ENCODE measurements at regions not wholly inside any gene's neighbourhood (a gene's known extent, or its start where the extent isn't known, plus 50 kb on each side); places are given as distances from the start of the nearest gene placed in this dataset.

GRCh38 chr2:74767618-74768017 is 66.3 kb upstream of the HK2 start:
- no peak for TF ChIP-seq SIN3A (IDR thresholded peaks at IDR 0.05; ENCODE audit: borderline replicate concordance, insufficient read depth, low read depth, low read length)
- TF ChIP-seq CTCF (IDR thresholded peaks at IDR 0.05) = no peak
- TF ChIP-seq TCF7L2 (IDR thresholded peaks at IDR 0.05; ENCODE audit: low read depth, low read length) = no peak
- no peak for TF ChIP-seq REST (IDR thresholded peaks at IDR 0.05; ENCODE audit: insufficient read depth in 1 of 2, low read depth in 2 of 2, low read length in 1 of 2)
- TF ChIP-seq POLR2AphosphoS5 (IDR thresholded peaks at IDR 0.05; ENCODE audit: low read depth, low read length) = no peak
- ChIA-PET CTCF (no interaction called here), POLR2A (no interaction called here)
- H3K36me3 ChIP-seq (ENCODE audit: control insufficient read depth, insufficient read depth, low read length) = no peaks in the 10 kb centered on the region
- intact Hi-C loops (cut with micrococcal nuclease; ENCODE audit: unreplicated experiment) (no loop called here), in situ Hi-C loops (cut with HindIII; ENCODE audit: low pct_unique_long_range_greater_than_20kb, low sequenced_read_pairs) (no loop called here)
- H3K27ac ChIP-seq (ENCODE audit: low read length) = no peak overlapping the region
- no peak overlapping the region for H3K4me3 ChIP-seq (ENCODE audit: low read depth in 2 of 2, low read length in 2 of 2)
- no peaks in the 10 kb centered on the region for H3K4me1 ChIP-seq (ENCODE audit: control insufficient read depth, insufficient read depth, low read length)
- no peaks in the 10 kb centered on the region for H3K9me3 ChIP-seq (ENCODE audit: control insufficient read depth, insufficient read depth, low read depth, low read length)
- no TSS peak for BruUV-seq (replicated peaks)
- no peaks in the 10 kb centered on the region for H3K27me3 ChIP-seq (ENCODE audit: control insufficient read depth, insufficient read depth, low read length)
- DNase-seq (ENCODE audit: low read depth, low spot score) = no peak
- no peak for ATAC-seq

- POLR2A ChIA-PET = no interaction called here
Observed at GRCh38 chr2:74768401-74768914, 65.5 kb upstream of the HK2 start.

More at GRCh38 chr2:74768401-74768914, 65.5 kb upstream of the HK2 start:
- intact Hi-C loops (cut with micrococcal nuclease; ENCODE audit: unreplicated experiment) = no loop called here
- BruUV-seq (replicated peaks) = no TSS peak
- in situ Hi-C loops (cut with HindIII; ENCODE audit: low pct_unique_long_range_greater_than_20kb, low sequenced_read_pairs) = no loop called here
- Histone ChIP-seq H3K27me3 (ENCODE audit: control insufficient read depth, insufficient read depth, low read length) (no peaks in the 10 kb centered on the region), H3K9me3 (ENCODE audit: control insufficient read depth, insufficient read depth, low read depth, low read length) (no peaks in the 10 kb centered on the region), H3K4me1 (ENCODE audit: control insufficient read depth, insufficient read depth, low read length) (no peaks in the 10 kb centered on the region), H3K4me3 (ENCODE audit: low read depth in 2 of 2, low read length in 2 of 2) (no peak overlapping the region), H3K36me3 (ENCODE audit: control insufficient read depth, insufficient read depth, low read length) (no peaks in the 10 kb centered on the region), H3K27ac (ENCODE audit: low read length) (no peak overlapping the region)
- TF ChIP-seq REST (IDR thresholded peaks at IDR 0.05; ENCODE audit: insufficient read depth in 1 of 2, low read depth in 2 of 2, low read length in 1 of 2) = no peak
- TF ChIP-seq CTCF (IDR thresholded peaks at IDR 0.05) = no peak
- TF ChIP-seq POLR2AphosphoS5 (IDR thresholded peaks at IDR 0.05; ENCODE audit: low read depth, low read length) = no peak
- no peak for TF ChIP-seq SIN3A (IDR thresholded peaks at IDR 0.05; ENCODE audit: borderline replicate concordance, insufficient read depth, low read depth, low read length)
- no peak for TF ChIP-seq TCF7L2 (IDR thresholded peaks at IDR 0.05; ENCODE audit: low read depth, low read length)
- DNase-seq (ENCODE audit: low read depth, low spot score) (no peak), ATAC-seq (no peak)
- CTCF ChIA-PET = no interaction called here
